ENCODE measurements at regions not wholly inside any gene's neighbourhood (a gene's known extent, or its start where the extent isn't known, plus 50 kb on each side); places are given as distances from the start of the nearest gene placed in this dataset.
A peak's percentile ranks its signal among the peaks of the same experiment; 100 is the strongest.

DNA sequence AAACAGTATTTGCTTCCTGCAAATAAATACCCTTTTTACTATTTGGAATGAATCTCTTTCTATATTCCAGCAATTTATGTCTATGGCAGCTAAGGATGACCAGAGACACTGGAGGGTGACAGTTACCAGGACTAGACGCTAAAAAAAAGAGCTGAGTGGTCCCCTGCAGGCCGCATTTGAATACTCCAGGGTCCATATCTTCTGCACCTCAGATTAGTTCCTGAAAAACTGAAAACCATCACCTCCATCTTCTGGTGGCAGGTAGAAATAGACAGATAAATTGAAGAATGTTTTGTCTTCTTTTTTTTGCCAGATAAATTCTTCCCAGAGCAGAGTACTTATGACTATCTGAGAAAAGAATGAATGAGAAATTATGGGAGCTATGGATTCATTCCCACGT, 145.6 kb downstream of the CSNK2A3 start:
- intact Hi-C loops (cut with micrococcal nuclease; ENCODE audit: unreplicated experiment): loop anchor here (5.0 kb wide), 1 partner anchor 170 kb away; no protein-coding TSS in a partner anchor
- H3K36me3 ChIP-seq (ENCODE audit: control insufficient read depth in 2 of 2, insufficient read depth in 2 of 2, low read length in 1 of 2): no peaks in the 10 kb centered on the region
- no peak overlapping the region for H2AFZ ChIP-seq (ENCODE audit: control insufficient read depth, low read depth, low read length)
- ChIA-PET POLR2A (no interaction called here), RAD21 (ENCODE audit: unreplicated experiment) (interaction anchor here (1.0 kb wide), 2 partner anchors 169 to 179 kb away, joined by 4 read pairs; no protein-coding TSS in a partner anchor), SMC1A (ENCODE audit: uncharacterized antibody, unreplicated experiment) (interaction anchor here (0.5 to 1.2 kb wide), 3 partner anchors 57 to 274 kb away, joined by 3 read pairs; no protein-coding TSS in a partner anchor), CTCF (interaction anchor here (0.5 to 1.4 kb wide), 8 partner anchors 24 to 411 kb away, joined by 3 to 10 read pairs (median 3); no protein-coding TSS in a partner anchor)
- WGBS (ENCODE audit: insufficient coverage, insufficient replicate concordance, low lambda C conversion rate, missing lambda C conversion rate): 18% methylated on average over 3 of the region's 3 CpGs
- DNase-seq (ENCODE audit: low read depth, low spot score): no peak
- no peak for ATAC-seq
- FAIRE-seq: no peak
- BruUV-seq (replicated peaks): no TSS peak
- peaks cover 0 to 5% of the 10 kb centered on the region in 2 experiments; a peak in 3 of 4 replicates for H3K27me3 ChIP-seq (replicated peaks in 1 of 2; ENCODE audit: control insufficient read depth in 2 of 2, insufficient read depth in 2 of 2, low read length in 1 of 2)
- no peaks in the 10 kb centered on the region; the same call in 1 of the 3 replicates for H3K9me3 ChIP-seq (replicated peaks; ENCODE audit: control insufficient read depth, insufficient read depth, low read length)
- H4K20me1 ChIP-seq (ENCODE audit: control insufficient read depth, insufficient read depth): no peaks in the 10 kb centered on the region
- H3K4me1 ChIP-seq (ENCODE audit: control insufficient read depth, insufficient read depth, low read length): no peaks in the 10 kb centered on the region
- no peaks in the 10 kb centered on the region for H3K79me2 ChIP-seq (ENCODE audit: control insufficient read depth, insufficient read depth, low read length)
- H3K4me3 ChIP-seq: no peak overlapping the region
- no peak overlapping the region for H3K27ac ChIP-seq (ENCODE audit: control insufficient read depth, insufficient read depth)
- in situ Hi-C loops (cut with MboI): no loop called here
- H3K9ac ChIP-seq (ENCODE audit: control insufficient read depth, insufficient read depth, low read length): no peak overlapping the region
- H3K4me2 ChIP-seq (ENCODE audit: control insufficient read depth, insufficient read depth): no peak overlapping the region
- TF ChIP-seq BACH1 (IDR thresholded peaks at IDR 0.05; ENCODE audit: borderline replicate concordance) (no peak), RAD21 (IDR thresholded peaks at IDR 0.05; ENCODE audit: insufficient read depth, low read depth, low read length) (peak; percentile 47), ZNF274 (IDR thresholded peaks at IDR 0.05; ENCODE audit: insufficient read depth, insufficient read length) (no peak), ASH2L (IDR thresholded peaks at IDR 0.05; ENCODE audit: borderline replicate concordance, low read depth) (no peak), YBX1 (IDR thresholded peaks at IDR 0.05) (no peak), CREB1 (IDR thresholded peaks at IDR 0.05; ENCODE audit: low read depth) (no peak), ATF7 (IDR thresholded peaks at IDR 0.05; ENCODE audit: low read depth) (no peak), PAX5 (IDR thresholded peaks at IDR 0.05; ENCODE audit: borderline replicate concordance, low read depth, low read length) (no peak), NR2F1 (conservative IDR thresholded peaks at IDR 0.05) (no peak), ZZZ3 (IDR thresholded peaks at IDR 0.05; ENCODE audit: control insufficient read depth, insufficient read length, low read depth) (no peak), KLF5 (IDR thresholded peaks at IDR 0.05; ENCODE audit: partially characterized antibody) (no peak), BRCA1 (IDR thresholded peaks at IDR 0.05; ENCODE audit: low read depth, low read length) (no peak), CTCF (IDR thresholded peaks at IDR 0.05 in 2 of 3, conservative IDR thresholded peaks at IDR 0.05 in 1 of 3; ENCODE audit: control insufficient read depth in 2 of 3, extremely low read depth in 1 of 3, insufficient read depth in 1 of 3, low read depth in 3 of 3, low read length in 3 of 3) (peak in 1 of 3 experiments; percentile 17; a peak in 1 of 6 replicates)
- TF ChIP-seq, protein P1, sequence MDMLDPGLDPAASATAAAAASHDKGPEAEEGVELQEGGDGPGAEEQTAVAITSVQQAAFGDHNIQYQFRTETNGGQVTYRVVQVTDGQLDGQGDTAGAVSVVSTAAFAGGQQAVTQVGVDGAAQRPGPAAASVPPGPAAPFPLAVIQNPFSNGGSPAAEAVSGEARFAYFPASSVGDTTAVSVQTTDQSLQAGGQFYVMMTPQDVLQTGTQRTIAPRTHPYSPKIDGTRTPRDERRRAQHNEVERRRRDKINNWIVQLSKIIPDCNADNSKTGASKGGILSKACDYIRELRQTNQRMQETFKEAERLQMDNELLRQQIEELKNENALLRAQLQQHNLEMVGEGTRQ (IDR thresholded peaks at IDR 0.05; ENCODE audit: borderline replicate concordance, low read depth, low read length): no peak
- TF ChIP-seq, protein P2, sequence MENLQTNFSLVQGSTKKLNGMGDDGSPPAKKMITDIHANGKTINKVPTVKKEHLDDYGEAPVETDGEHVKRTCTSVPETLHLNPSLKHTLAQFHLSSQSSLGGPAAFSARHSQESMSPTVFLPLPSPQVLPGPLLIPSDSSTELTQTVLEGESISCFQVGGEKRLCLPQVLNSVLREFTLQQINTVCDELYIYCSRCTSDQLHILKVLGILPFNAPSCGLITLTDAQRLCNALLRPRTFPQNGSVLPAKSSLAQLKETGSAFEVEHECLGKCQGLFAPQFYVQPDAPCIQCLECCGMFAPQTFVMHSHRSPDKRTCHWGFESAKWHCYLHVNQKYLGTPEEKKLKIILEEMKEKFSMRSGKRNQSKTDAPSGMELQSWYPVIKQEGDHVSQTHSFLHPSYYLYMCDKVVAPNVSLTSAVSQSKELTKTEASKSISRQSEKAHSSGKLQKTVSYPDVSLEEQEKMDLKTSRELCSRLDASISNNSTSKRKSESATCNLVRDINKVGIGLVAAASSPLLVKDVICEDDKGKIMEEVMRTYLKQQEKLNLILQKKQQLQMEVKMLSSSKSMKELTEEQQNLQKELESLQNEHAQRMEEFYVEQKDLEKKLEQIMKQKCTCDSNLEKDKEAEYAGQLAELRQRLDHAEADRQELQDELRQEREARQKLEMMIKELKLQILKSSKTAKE (IDR thresholded peaks at IDR 0.05; ENCODE audit: low read depth, poor library complexity, severe bottlenecking): no peak
- TF ChIP-seq, protein P3, sequence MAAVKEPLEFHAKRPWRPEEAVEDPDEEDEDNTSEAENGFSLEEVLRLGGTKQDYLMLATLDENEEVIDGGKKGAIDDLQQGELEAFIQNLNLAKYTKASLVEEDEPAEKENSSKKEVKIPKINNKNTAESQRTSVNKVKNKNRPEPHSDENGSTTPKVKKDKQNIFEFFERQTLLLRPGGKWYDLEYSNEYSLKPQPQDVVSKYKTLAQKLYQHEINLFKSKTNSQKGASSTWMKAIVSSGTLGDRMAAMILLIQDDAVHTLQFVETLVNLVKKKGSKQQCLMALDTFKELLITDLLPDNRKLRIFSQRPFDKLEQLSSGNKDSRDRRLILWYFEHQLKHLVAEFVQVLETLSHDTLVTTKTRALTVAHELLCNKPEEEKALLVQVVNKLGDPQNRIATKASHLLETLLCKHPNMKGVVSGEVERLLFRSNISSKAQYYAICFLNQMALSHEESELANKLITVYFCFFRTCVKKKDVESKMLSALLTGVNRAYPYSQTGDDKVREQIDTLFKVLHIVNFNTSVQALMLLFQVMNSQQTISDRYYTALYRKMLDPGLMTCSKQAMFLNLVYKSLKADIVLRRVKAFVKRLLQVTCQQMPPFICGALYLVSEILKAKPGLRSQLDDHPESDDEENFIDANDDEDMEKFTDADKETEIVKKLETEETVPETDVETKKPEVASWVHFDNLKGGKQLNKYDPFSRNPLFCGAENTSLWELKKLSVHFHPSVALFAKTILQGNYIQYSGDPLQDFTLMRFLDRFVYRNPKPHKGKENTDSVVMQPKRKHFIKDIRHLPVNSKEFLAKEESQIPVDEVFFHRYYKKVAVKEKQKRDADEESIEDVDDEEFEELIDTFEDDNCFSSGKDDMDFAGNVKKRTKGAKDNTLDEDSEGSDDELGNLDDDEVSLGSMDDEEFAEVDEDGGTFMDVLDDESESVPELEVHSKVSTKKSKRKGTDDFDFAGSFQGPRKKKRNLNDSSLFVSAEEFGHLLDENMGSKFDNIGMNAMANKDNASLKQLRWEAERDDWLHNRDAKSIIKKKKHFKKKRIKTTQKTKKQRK (IDR thresholded peaks at IDR 0.05; ENCODE audit: low read depth, low read length): no peak
